ENCODE measurements at regions not wholly inside any gene's neighbourhood (a gene's known extent, or its start where the extent isn't known, plus 50 kb on each side); places are given as distances from the start of the nearest gene placed in this dataset.

GRCh38 chr18:72336786-72337185 is 207.4 kb downstream of the CBLN2 start:
- no peak overlapping the region for H3K4me3 ChIP-seq (ENCODE audit: control insufficient read depth, low read depth, low read length)
- TF ChIP-seq CTCF (IDR thresholded peaks at IDR 0.05; ENCODE audit: control insufficient read depth, insufficient read depth, low read depth, low read length, missing control alignments): no peak
- DNase-seq (ENCODE audit: low read depth): no peak

- H3K4me3 ChIP-seq (ENCODE audit: control insufficient read depth, low read depth, low read length): no peak overlapping the region
- no peak for DNase-seq (ENCODE audit: low read depth)
- TF ChIP-seq CTCF (IDR thresholded peaks at IDR 0.05; ENCODE audit: control insufficient read depth, insufficient read depth, low read depth, low read length, missing control alignments): no peak
Observed at GRCh38 chr18:72329533-72329932, 214.6 kb downstream of the CBLN2 start.

GRCh38 chr18:72325307-72325706 is 218.8 kb downstream of the CBLN2 start:
- DNase-seq (ENCODE audit: low read depth): no peak
- H3K4me3 ChIP-seq (ENCODE audit: control insufficient read depth, low read depth, low read length): no peak overlapping the region
- TF ChIP-seq CTCF (IDR thresholded peaks at IDR 0.05; ENCODE audit: control insufficient read depth, insufficient read depth, low read depth, low read length, missing control alignments): no peak

- no peak for TF ChIP-seq CTCF (IDR thresholded peaks at IDR 0.05; ENCODE audit: control insufficient read depth, insufficient read depth, low read depth, low read length, missing control alignments)
- DNase-seq (ENCODE audit: low read depth): no peak
- H3K4me3 ChIP-seq (ENCODE audit: control insufficient read depth, low read depth, low read length): no peak overlapping the region
Observed at GRCh38 chr18:72324677-72325076, 219.5 kb downstream of the CBLN2 start.

GRCh38 chr18:72316497-72316896 is 227.6 kb downstream of the CBLN2 start:
- TF ChIP-seq CTCF (IDR thresholded peaks at IDR 0.05; ENCODE audit: control insufficient read depth, insufficient read depth, low read depth, low read length, missing control alignments): no peak
- DNase-seq (ENCODE audit: low read depth): no peak
- no peak overlapping the region for H3K4me3 ChIP-seq (ENCODE audit: control insufficient read depth, low read depth, low read length)

GRCh38 chr18:72283148-72283925 is 260.8 kb downstream of the CBLN2 start:
- TF ChIP-seq CTCF (IDR thresholded peaks at IDR 0.05; ENCODE audit: control insufficient read depth, insufficient read depth, low read depth, low read length, missing control alignments): no peak
- no peak overlapping the region for H3K4me3 ChIP-seq (ENCODE audit: control insufficient read depth, low read depth, low read length)
- no peak for DNase-seq (ENCODE audit: low read depth)
